Activated naive CD4-positive, alpha-beta T cell treated with anti-CD3 and anti-CD28 coated beads, Interleukin-2, amount 10 ng/mL, durations not matched to agents 7 days and 5 days (primary cell): ENCODE measurements at regions not wholly inside any gene's neighbourhood (a gene's known extent, or its start where the extent isn't known, plus 50 kb on each side); places are given as distances from the start of the nearest gene placed in this dataset.

Source experiments
- CTCF ChIA-PET: fragments of 350-600 bp; sonication (Branson Sonifier 250); formaldehyde crosslinking; loops from one replicate; lab custom pipeline; 2021; ENCODE audit warnings: antibody characterized with exemption; lab: Charles Lee
- DNase-seq: peaks from one replicate; pipeline ENCODE4 v3.0.0-alpha.2; 2020
- H3K27ac Mint-ChIP-seq: one replicate; pipeline ENCODE4 v1.8.0; 2021; ENCODE audit warnings: mild to moderate bottlenecking, moderate library complexity, mixed read lengths
- H3K27me3 Mint-ChIP-seq: one replicate; pipeline ENCODE4 v1.8.0; 2021; ENCODE audit warnings: mild to moderate bottlenecking, mixed read lengths
- H3K36me3 Mint-ChIP-seq: one replicate; pipeline ENCODE4 v1.8.0; 2021; ENCODE audit warnings: mixed read lengths
- H3K4me1 Mint-ChIP-seq: one replicate; pipeline ENCODE4 v1.8.0; 2021; ENCODE audit warnings: mixed read lengths
- H3K4me3 Mint-ChIP-seq: one replicate; pipeline ENCODE4 v1.8.0; 2021; ENCODE audit warnings: mild to moderate bottlenecking, moderate library complexity, mixed read lengths
- H3K9me3 Mint-ChIP-seq: one replicate; pipeline ENCODE4 v1.8.0; 2021; ENCODE audit warnings: mixed read lengths

DNA sequence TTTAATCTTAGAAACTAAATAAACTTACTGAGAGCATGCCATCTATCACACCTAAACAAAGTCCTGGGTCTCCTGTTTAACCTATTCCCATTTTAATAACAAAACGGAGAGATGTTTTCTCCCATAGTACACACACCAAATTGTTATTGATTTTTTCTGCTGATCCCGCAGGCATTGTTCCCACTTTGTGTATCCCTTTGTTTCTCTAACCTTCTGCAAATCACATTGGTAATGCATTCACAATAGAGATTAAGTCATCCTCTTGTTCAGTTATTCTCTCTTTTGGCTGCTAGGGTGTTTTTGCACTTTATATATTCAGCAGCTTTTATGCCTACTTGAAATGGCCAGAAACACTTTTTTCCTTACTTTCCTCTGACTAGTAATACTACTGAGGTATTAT is 1071.9 kb upstream of the CDH2 start:
- CTCF ChIA-PET = no interaction called here
- Mint-ChIP-seq H3K36me3 (no peaks in the 10 kb centered on the region), H3K4me3 (no peak overlapping the region), H3K27ac (no peak overlapping the region), H3K9me3 (peaks cover 16% of the 10 kb centered on the region), H3K27me3 (no peaks in the 10 kb centered on the region), H3K4me1 (no peaks in the 10 kb centered on the region)
- DNase-seq = no peak

- H3K27me3 Mint-ChIP-seq = no peaks in the 10 kb centered on the region
- CTCF ChIA-PET = no interaction called here
- no peak overlapping the region for H3K27ac Mint-ChIP-seq
- H3K9me3 Mint-ChIP-seq = peaks cover 13% of the 10 kb centered on the region
- H3K4me3 Mint-ChIP-seq = no peak overlapping the region
- no peaks in the 10 kb centered on the region for H3K36me3 Mint-ChIP-seq
- no peaks in the 10 kb centered on the region for H3K4me1 Mint-ChIP-seq
- no peak for DNase-seq
Observed at GRCh38 chr18:29241199-29241598, 1064.3 kb upstream of the CDH2 start.

- no peak overlapping the region for H3K4me3 Mint-ChIP-seq
- H3K36me3 Mint-ChIP-seq = no peaks in the 10 kb centered on the region
- CTCF ChIA-PET = no interaction called here
- H3K9me3 Mint-ChIP-seq = peaks cover 13% of the 10 kb centered on the region
- DNase-seq = no peak
- H3K4me1 Mint-ChIP-seq = no peaks in the 10 kb centered on the region
- H3K27me3 Mint-ChIP-seq = no peaks in the 10 kb centered on the region
- H3K27ac Mint-ChIP-seq = no peak overlapping the region
Observed at GRCh38 chr18:29234751-29235150, 1057.8 kb upstream of the CDH2 start.

GRCh38 chr18:29226213-29226612 is 1049.3 kb upstream of the CDH2 start:
- DNase-seq = no peak
- Mint-ChIP-seq H3K9me3 (peaks cover 6% of the 10 kb centered on the region), H3K4me1 (no peaks in the 10 kb centered on the region), H3K27me3 (no peaks in the 10 kb centered on the region), H3K27ac (no peak overlapping the region), H3K4me3 (no peak overlapping the region), H3K36me3 (no peaks in the 10 kb centered on the region)
- CTCF ChIA-PET = no interaction called here

GRCh38 chr18:29225351-29225750 is 1048.4 kb upstream of the CDH2 start:
- CTCF ChIA-PET = no interaction called here
- Mint-ChIP-seq H3K36me3 (no peaks in the 10 kb centered on the region), H3K9me3 (peaks cover 6% of the 10 kb centered on the region), H3K27me3 (no peaks in the 10 kb centered on the region), H3K27ac (no peak overlapping the region), H3K4me1 (no peaks in the 10 kb centered on the region), H3K4me3 (no peak overlapping the region)
- no peak for DNase-seq

- peaks cover 5% of the 10 kb centered on the region for H3K9me3 Mint-ChIP-seq
- DNase-seq = no peak
- no peak overlapping the region for H3K27ac Mint-ChIP-seq
- H3K27me3 Mint-ChIP-seq = no peaks in the 10 kb centered on the region
- no peak overlapping the region for H3K4me3 Mint-ChIP-seq
- CTCF ChIA-PET = no interaction called here
- H3K4me1 Mint-ChIP-seq = no peaks in the 10 kb centered on the region
- no peaks in the 10 kb centered on the region for H3K36me3 Mint-ChIP-seq
Observed at GRCh38 chr18:29218091-29218490, 1041.2 kb upstream of the CDH2 start.

DNA sequence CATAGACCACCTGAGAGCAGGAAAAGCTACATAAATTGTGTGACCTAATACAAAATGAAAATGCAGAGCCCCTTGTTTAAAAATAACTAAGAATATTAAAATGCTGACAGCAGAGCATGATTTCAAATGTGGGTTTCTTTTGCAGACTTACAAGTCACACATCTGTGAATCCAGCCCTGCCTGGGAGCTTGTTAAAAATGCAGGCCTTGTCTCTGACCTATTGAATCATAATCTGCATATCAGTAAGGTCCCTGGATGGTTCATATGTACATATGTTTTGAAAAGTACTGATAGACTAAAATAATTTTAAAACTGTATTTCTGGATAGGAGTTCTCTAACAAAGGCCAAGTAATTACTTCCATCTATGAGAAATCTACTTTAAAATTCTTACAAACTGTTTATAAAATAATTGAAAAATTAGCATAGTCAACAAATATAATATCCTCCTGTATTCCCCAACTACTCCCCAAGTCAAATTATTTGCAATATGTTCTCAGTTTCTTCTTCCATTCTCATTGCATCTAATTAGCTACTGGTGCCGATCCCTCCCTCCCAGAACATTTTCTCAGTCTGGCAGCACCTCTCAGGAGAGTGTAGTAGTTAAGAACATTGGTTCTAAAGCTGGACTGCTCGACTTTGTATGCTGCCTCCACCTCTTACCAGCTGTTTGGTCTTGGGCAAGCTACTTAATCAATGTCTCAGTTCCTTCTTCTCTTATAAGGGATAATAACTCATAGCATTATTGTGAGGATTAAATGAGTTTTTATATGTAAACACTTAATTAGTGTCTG is 1040.4 kb upstream of the CDH2 start:
- CTCF ChIA-PET = no interaction called here
- Mint-ChIP-seq H3K27me3 (no peaks in the 10 kb centered on the region), H3K4me1 (no peaks in the 10 kb centered on the region), H3K27ac (no peak overlapping the region), H3K36me3 (no peaks in the 10 kb centered on the region), H3K4me3 (no peak overlapping the region), H3K9me3 (peaks cover 4% of the 10 kb centered on the region)
- DNase-seq = no peak

GRCh38 chr18:29198834-29199233 is 1021.9 kb upstream of the CDH2 start:
- no peak overlapping the region for H3K4me3 Mint-ChIP-seq
- peaks cover 3% of the 10 kb centered on the region for H3K9me3 Mint-ChIP-seq
- H3K36me3 Mint-ChIP-seq = no peaks in the 10 kb centered on the region
- no peaks in the 10 kb centered on the region for H3K27me3 Mint-ChIP-seq
- H3K27ac Mint-ChIP-seq = no peak overlapping the region
- no peaks in the 10 kb centered on the region for H3K4me1 Mint-ChIP-seq
- DNase-seq = no peak
- CTCF ChIA-PET = no interaction called here

GRCh38 chr18:29196307-29196706 is 1019.4 kb upstream of the CDH2 start:
- Mint-ChIP-seq H3K36me3 (no peaks in the 10 kb centered on the region), H3K4me1 (no peaks in the 10 kb centered on the region), H3K27ac (no peak overlapping the region), H3K4me3 (no peak overlapping the region), H3K27me3 (no peaks in the 10 kb centered on the region), H3K9me3 (peaks cover 4% of the 10 kb centered on the region)
- CTCF ChIA-PET = no interaction called here
- no peak for DNase-seq

DNA sequence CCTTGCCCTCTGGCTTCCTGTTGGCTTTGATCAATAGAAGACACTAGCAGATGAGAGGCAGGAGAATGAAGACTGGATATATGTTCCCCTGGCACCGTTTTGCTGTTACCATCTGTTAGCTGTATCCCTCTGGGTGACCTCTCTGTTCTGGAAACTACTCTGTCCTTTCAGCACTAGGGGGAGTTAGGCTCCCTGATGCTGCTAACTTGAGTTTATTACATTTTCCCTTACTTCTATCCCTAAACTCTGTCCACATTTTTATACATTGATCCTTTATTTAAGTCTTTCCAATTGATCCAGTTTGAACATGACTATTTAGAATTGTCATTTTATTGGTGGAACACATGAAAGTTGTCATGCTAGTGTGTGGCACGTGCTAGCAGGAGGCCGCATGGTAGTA is 1014.3 kb upstream of the CDH2 start:
- no peak overlapping the region for H3K4me3 Mint-ChIP-seq

DNA sequence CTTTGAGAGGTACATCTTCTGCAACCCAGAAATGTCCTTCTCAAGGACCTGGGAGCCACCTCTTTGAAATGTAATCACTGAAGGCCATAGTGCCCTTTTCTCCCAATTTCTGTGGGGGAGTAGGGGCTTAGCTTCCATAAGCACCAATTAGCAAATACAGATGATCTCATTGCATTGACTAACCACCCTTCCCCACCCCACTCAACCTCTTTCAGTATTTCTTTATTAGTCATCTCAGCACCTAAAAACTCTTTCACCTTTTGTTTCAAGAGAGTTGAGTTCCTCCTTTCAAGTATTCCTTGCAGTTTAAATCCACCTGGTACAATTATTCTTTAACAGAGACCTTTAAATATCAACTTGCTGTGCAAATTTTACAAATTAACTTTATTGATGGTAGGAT is 1011.8 kb upstream of the CDH2 start:
- Mint-ChIP-seq H3K36me3 (no peaks in the 10 kb centered on the region), H3K27ac (no peak overlapping the region), H3K4me1 (no peaks in the 10 kb centered on the region), H3K27me3 (no peaks in the 10 kb centered on the region), H3K4me3 (no peak overlapping the region), H3K9me3 (peaks cover 4% of the 10 kb centered on the region)
- DNase-seq = no peak
- CTCF ChIA-PET = interaction anchor here (0.7 kb wide), 1 partner anchor 14 kb away, joined by 3 read pairs; no protein-coding TSS in a partner anchor

More for the DNA sequence above, 1014.3 kb upstream of the CDH2 start:
- Mint-ChIP-seq H3K9me3 (peaks cover 2% of the 10 kb centered on the region), H3K27ac (no peak overlapping the region), H3K36me3 (no peaks in the 10 kb centered on the region), H3K4me1 (no peaks in the 10 kb centered on the region), H3K27me3 (no peaks in the 10 kb centered on the region)
- DNase-seq = no peak
- CTCF ChIA-PET = no interaction called here

- DNase-seq = no peak
- peaks cover 2% of the 10 kb centered on the region for H3K9me3 Mint-ChIP-seq
- no peaks in the 10 kb centered on the region for H3K4me1 Mint-ChIP-seq
- CTCF ChIA-PET = no interaction called here
- no peaks in the 10 kb centered on the region for H3K36me3 Mint-ChIP-seq
- no peaks in the 10 kb centered on the region for H3K27me3 Mint-ChIP-seq
- H3K27ac Mint-ChIP-seq = no peak overlapping the region
- H3K4me3 Mint-ChIP-seq = no peak overlapping the region
Observed at GRCh38 chr18:29185801-29186200, 1008.9 kb upstream of the CDH2 start.

DNA sequence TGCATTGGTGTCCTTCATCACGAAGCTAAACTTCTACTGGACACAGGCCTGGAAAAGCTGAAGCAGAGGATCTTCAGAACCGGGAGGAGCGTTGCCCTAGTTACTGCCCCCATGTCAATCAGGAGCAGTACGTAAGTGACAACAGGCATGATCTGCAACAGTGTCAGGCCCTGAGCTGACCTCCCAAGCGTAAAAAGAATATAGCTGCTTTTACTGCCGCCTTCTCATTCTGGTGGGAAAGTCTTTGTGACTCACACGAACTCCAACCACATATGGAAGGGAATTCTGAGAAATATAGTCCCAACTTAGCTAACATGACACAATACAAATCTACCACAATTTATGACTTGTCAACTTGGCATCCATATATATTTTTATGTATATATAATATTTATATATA is 1007.7 kb upstream of the CDH2 start:
- Mint-ChIP-seq H3K27ac (no peak overlapping the region), H3K9me3 (peaks cover 2% of the 10 kb centered on the region), H3K4me3 (no peak overlapping the region), H3K36me3 (no peaks in the 10 kb centered on the region), H3K4me1 (no peaks in the 10 kb centered on the region), H3K27me3 (no peaks in the 10 kb centered on the region)
- CTCF ChIA-PET = no interaction called here
- no peak for DNase-seq

DNA sequence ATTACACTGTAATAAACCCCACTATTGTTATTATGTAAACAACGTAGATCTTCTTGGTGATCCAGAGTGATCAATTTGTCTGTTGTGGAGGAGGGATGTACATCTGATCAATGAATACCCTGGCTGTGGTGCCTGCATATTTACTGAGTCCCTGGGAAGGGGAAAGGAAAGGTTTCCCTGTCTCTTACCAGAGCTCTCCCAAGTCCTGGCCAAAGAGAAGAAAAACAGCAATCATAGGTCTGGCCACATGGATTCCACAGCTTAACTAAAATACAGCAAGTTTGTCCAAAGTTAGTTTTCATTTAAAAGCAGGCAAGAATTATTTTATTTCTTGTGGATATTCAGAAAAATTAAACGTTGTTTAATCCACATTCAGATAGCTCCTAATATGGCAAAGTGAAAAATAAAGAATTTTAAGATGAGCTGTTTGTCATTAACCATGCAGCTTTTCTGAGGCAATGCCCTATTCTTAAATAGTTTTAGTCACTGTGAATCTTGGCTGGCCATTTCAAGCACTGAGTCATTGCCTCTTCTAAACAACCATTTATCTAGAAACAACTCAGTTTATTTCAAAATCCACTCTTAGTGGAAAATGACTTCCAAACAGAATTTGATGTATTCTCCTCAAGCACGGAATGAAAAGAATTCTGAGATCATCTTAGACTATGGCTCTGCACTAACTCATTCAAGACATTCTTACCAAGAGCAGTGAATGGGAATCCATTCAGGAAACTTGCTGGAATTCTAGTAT is 1004.4 kb upstream of the CDH2 start:
- Mint-ChIP-seq H3K4me3 (no peak overlapping the region), H3K36me3 (no peaks in the 10 kb centered on the region), H3K4me1 (no peaks in the 10 kb centered on the region), H3K27me3 (no peaks in the 10 kb centered on the region), H3K9me3 (peaks cover 6% of the 10 kb centered on the region), H3K27ac (no peak overlapping the region)
- DNase-seq = no peak
- CTCF ChIA-PET = no interaction called here

DNA sequence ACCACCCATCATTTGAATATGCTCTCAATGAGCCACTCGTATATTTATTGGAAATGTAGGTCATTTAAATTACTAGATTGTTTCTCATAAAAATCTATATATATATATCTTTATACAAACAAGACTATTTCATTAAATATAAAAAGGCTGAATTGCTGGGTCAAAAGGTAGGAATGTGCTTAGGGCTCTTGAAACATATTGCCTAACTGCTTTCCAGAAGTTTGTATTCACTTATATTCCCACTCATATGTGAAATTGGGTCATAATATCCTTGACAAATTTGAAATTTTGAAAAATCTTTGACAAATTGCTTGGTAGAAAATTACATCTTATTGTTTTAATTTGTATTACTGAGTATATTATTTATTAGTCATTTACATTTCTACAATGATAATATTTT is 999.8 kb upstream of the CDH2 start:
- DNase-seq = no peak

More for the DNA sequence above, 999.8 kb upstream of the CDH2 start:
- no peaks in the 10 kb centered on the region for H3K4me1 Mint-ChIP-seq
- no peak overlapping the region for H3K4me3 Mint-ChIP-seq
- no peaks in the 10 kb centered on the region for H3K36me3 Mint-ChIP-seq
- H3K9me3 Mint-ChIP-seq = peaks cover 7% of the 10 kb centered on the region
- CTCF ChIA-PET = no interaction called here
- H3K27me3 Mint-ChIP-seq = no peaks in the 10 kb centered on the region
- no peak overlapping the region for H3K27ac Mint-ChIP-seq
